Coronary artery (tissue), 2 donors: ENCODE measurements at regions not wholly inside any gene's neighbourhood (a gene's known extent, or its start where the extent isn't known, plus 50 kb on each side); places are given as distances from the start of the nearest gene placed in this dataset.
A peak's percentile ranks its signal among the peaks of the same experiment; 100 is the strongest.

Experiments used
- DNase-seq: peaks from one replicate; pipeline ENCODE4 v3.0.0-alpha.2; 2017; ENCODE audit warnings: low spot score
- H3K27ac ChIP-seq, 2 donors: fragments of 200-600 bp; sonication (generic); one replicate each; pipeline ENCODE4 v1.5.1; 2016 to 2019
- H3K4me3 ChIP-seq: fragments of 200-600 bp; sonication (generic); 2 replicates; pipeline ENCODE4 v1.5.1; 2016; ENCODE audit warnings: mild to moderate bottlenecking, moderate library complexity
- TF ChIP-seq, protein P1 (sequence below): fragments of 200-600 bp; sonication (generic); IDR thresholded peaks from one replicate; pipeline ENCODE4 v1.5.1; 2019; ENCODE audit warnings: antibody characterized with exemption

DNA sequence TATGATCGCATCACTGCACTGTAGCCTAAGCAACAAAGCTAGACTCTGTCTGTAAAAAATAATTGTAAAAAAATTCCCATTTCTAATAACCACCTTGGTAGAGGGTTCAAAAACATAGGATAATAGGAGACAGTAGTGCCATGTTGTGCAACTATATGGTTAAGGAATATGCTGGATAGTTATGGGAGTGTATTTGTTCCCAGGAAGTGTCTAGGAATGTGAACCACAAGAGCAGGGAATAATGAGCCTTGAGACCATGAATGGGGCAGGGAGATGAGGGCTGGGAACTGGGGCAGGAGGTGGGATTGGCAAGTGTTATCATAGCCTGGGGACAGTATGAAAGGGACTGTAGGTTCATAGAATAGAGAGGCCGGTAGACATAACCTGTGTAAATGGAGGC lies 50.4 kb downstream of the RUSC2 start:
- TF ChIP-seq, protein P1, sequence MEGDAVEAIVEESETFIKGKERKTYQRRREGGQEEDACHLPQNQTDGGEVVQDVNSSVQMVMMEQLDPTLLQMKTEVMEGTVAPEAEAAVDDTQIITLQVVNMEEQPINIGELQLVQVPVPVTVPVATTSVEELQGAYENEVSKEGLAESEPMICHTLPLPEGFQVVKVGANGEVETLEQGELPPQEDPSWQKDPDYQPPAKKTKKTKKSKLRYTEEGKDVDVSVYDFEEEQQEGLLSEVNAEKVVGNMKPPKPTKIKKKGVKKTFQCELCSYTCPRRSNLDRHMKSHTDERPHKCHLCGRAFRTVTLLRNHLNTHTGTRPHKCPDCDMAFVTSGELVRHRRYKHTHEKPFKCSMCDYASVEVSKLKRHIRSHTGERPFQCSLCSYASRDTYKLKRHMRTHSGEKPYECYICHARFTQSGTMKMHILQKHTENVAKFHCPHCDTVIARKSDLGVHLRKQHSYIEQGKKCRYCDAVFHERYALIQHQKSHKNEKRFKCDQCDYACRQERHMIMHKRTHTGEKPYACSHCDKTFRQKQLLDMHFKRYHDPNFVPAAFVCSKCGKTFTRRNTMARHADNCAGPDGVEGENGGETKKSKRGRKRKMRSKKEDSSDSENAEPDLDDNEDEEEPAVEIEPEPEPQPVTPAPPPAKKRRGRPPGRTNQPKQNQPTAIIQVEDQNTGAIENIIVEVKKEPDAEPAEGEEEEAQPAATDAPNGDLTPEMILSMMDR: no peak
- DNase-seq: no peak
- Histone ChIP-seq H3K4me3 (no peak overlapping the region), H3K27ac (peak overlapping the region; percentile 90 to 95)

DNA sequence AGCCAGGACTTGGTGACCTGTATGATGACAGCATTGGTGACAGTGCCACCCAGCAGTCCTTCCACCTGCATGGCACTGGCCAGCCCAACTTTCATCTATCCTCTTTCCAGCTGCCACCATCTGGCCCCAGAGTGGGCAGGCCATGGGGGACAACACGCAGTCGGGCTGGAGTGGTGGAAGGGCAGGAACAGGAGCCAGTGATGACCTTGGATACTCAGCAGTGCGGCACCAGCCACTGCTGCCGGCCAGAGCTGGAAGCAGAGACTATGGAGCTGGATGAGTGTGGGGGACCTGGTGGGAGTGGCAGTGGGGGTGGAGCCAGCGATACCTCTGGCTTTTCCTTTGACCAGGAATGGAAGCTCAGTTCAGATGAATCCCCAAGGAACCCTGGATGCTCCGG lies 56.9 kb downstream of the RUSC2 start:
- TF ChIP-seq, protein P1: no peak
- Histone ChIP-seq H3K27ac (peak overlapping the region in 1 of 2 donors; percentile 31), H3K4me3 (no peak overlapping the region)
- no peak for DNase-seq

DNA sequence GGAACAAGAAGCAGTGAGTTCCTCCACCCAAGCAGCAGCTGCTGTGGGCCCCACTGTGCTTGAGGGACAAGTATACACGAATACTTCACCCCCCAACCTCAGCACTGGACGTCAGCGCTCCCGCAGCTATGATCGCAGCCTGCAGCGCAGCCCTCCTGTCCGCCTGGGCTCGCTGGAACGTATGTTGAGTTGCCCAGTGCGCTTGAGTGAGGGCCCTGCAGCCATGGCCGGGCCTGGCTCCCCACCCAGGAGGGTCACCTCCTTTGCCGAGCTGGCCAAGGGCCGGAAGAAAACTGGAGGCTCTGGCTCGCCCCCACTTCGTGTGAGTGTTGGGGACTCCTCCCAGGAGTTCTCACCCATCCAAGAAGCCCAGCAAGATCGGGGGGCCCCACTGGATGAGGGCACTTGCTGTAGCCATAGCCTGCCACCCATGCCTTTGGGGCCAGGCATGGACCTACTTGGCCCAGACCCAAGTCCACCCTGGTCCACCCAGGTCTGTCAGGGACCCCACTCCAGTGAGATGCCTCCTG lies 57.1 kb upstream of the TESK1 start:
- no peak overlapping the region for H3K4me3 ChIP-seq
- H3K27ac ChIP-seq: peak overlapping the region in 1 of 2 donors; percentile 49
- DNase-seq: no peak
- TF ChIP-seq, protein P1: no peak

DNA sequence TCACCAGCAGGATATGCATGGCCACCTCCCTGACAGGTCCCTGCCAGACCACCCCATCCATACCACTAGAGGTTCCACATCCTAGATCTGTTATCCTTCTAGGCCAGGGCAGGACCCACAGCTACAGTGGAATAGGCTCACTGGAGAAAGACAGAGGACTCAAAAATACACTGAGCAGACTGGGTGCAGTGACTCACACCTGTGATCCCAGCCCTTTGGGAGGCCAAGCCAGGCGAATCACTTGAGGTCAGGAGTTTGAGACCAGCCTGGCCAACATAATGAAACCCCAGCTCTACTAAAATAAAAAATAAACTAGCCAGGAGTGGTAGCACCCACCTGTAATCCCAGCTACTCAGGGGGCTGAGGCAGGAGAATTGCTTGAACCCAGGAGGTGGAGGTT lies 56.5 kb upstream of the TESK1 start:
- TF ChIP-seq, protein P1: no peak
- H3K4me3 ChIP-seq: no peak overlapping the region
- H3K27ac ChIP-seq: peak overlapping the region in 1 of 2 donors; percentile 49
- no peak for DNase-seq

DNA sequence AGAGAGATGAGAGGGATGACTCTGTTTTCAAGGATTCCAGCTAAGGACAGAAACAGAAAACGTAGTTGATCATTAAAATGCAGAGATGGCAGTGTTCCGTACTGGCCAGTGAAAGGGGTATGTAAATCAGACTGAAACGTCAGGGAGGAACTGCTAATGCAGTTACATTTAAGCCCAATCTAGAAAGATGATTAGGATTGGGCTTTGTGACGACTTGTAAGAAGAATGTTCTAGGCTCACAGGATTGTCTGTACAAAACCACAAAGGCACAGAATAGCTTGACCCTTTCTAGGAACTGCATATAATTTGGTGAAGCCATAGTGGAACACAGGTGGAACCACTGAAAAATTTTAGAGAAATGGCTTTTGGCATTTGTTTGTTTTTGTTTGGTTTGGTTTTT lies 55.6 kb upstream of the TESK1 start:
- Histone ChIP-seq H3K27ac (no peak overlapping the region), H3K4me3 (no peak overlapping the region)
- DNase-seq: no peak
- TF ChIP-seq, protein P1: no peak

DNA sequence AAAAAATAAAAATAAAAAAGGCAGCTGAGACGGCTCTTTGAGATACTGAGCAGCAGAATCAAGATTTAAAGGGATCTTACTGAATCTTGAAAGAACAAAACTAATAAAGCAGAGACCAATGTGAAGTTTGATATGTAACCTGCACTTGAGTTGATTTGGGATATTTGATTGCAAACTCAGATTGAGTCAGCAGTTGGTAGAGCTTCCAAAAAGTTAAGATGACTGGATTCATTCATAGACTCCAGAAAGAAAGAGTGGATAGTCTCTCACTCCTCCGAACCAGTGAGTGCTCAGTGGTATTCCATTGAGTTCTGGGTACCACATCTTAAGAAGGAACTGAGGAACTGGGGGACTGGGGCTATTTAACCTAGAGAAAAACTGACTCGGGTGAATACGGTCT lies 52.7 kb upstream of the TESK1 start:
- H3K4me3 ChIP-seq: no peak overlapping the region
- TF ChIP-seq, protein P1: no peak
- no peak for DNase-seq
- H3K27ac ChIP-seq: peak overlapping the region; percentile 84 to 85

DNA sequence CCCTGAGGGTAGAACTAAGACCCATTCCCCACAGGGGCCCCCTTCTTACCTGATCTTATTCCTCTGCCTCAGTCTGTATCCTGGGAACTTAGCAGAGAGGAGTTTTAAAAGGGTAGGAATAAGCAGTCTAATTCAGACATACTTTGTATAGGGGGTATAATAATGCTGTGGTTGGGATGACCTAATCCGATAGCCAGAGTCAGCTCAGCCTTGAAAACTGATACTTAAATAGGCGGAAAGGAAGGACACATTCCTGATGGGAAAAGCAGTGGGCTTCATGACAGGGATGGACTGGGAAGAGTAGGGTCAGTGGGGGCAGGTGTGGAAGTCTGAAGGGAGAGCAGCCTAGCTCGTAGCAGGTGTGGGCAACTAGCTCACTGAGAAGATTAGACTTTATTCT lies 52.2 kb upstream of the TESK1 start:
- TF ChIP-seq, protein P1: no peak
- peak overlapping the region; percentile 84 to 85 for H3K27ac ChIP-seq
- no peak overlapping the region for H3K4me3 ChIP-seq
- no peak for DNase-seq
